Left renal pelvis (tissue), 4 donors: ENCODE measurements at regions not wholly inside any gene's neighbourhood (a gene's known extent, or its start where the extent isn't known, plus 50 kb on each side); places are given as distances from the start of the nearest gene placed in this dataset.
A peak's percentile ranks its signal among the peaks of the same experiment; 100 is the strongest.
"Not testable (repeated sequence)": the region's sequence is repeated elsewhere in the genome, so short reads cannot be mapped to it uniquely, and the experiment has no call there.

Experiments used
- DNase-seq, 4 donors: peaks; one replicate each; pipeline ENCODE4 v3.0.0-alpha.2; 2013; ENCODE audit warnings: low read depth in 4 of 4, low spot score in 3 of 4

- no peak for DNase-seq
Measured at GRCh38 chr3:95212117-95212516, 1149.3 kb downstream of the NSUN3 start.

DNA sequence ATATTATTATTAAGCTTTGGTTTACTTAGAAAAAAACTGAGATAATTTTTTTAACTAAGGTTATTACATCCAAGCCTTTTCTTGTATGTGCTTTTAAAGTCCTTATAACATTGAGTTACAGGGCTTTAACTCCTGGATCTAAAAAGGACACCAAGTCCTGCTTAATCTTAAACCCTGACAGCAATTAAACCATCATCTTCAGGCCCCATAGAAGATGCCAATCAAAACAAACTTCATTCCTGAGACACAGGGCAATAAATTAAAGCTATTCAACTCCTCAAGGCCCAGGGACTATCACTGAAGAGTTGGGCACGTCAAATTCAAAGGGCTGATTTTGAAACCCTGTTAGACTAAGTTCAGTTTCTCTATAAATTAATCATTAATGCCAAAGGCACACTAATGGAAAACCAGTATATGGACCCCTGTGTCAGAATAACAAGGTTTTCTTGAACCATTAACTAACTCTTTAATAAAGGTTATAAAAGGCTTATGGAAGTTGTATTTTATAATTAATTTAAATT is 1152.6 kb downstream of the NSUN3 start:
- DNase-seq = peak in 1 of 4 donors; percentile 0

DNA sequence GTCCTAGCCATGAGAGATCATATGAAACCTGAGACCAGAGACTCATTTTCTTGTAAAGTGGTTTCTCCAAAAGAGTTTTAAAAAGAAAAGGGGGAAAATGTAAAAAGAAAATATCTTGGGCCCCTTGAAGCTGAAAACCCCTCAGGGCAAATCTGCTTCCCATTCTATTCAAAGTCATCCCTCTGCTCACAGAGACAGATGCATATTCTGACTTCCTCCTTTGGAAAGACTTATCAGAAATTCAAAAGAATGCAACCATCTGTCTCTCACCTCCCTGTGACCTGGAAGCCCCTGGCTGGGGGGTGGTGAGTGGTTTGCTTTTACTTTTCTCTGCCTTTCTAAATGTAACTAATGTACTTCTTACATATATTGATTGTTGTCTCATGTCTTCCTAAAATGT is 1154.8 kb downstream of the NSUN3 start:
- no peak for DNase-seq

GRCh38 chr3:95218484-95218883 is 1155.6 kb downstream of the NSUN3 start:
- no peak for DNase-seq

DNA sequence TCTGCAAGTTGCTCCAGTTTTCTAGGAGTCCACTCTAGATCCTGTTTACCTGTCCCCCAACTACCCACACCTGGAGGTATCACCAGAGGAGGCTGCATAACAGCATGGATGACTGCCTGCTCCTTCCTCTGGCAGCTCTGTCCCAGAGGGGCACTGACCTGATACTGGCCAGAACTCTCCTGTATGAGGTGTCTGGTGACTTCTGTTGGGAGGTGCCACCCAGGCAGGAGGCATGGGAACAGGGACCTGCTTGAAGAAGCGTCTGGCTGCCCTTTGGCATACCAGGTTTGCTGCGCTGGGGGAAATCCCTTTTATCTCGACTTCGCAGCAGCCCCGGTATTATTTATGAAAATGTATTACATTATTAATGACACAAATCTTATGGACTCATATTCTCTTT is 1163.6 kb downstream of the NSUN3 start:
- DNase-seq = no peak

GRCh38 chr3:95227092-95227491 is 1164.2 kb downstream of the NSUN3 start:
- no peak for DNase-seq

- DNase-seq = no peak
Measured at GRCh38 chr3:95228416-95228815, 1165.6 kb downstream of the NSUN3 start.

DNA sequence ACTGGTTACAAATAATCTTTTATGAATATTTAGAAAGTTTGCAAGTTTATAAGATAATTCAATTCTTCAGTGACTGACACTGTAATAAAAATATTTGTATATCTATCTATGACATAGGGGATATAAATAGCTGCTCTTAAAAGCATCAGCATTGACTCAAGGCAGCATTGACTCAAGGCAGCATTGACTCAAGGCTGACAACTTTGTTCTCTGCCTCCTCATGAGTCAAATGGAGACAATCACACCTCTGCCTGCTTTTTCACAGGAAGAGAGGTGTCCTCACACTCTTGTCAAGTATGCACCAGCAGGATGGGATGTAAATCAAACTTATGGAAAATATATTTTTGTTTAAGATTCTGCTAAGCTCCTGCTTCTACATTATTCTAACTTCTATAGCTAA is 1173.1 kb downstream of the NSUN3 start:
- DNase-seq = no peak

- DNase-seq = no peak
Measured at GRCh38 chr3:95237783-95238182, 1174.9 kb downstream of the NSUN3 start.

DNA sequence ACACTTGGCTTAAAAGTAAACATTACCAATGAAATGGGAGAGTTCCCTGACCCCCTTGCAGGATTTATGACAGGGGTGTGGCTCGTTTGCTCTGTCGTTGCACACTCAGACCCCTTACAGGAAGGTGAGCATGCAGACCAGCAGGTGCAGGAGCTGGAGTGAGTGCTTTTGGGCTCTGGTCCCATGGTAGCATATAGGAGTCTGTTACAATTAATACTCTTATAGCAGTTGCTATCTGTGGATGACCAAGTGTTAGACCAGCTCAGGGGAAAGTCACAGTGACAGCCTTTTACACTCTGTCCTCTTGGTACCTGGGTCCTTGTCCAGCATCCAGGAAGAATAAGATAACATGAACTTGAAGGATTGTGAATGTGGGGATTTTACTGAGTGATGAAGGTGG is 1177.5 kb downstream of the NSUN3 start:
- DNase-seq = no peak

DNA sequence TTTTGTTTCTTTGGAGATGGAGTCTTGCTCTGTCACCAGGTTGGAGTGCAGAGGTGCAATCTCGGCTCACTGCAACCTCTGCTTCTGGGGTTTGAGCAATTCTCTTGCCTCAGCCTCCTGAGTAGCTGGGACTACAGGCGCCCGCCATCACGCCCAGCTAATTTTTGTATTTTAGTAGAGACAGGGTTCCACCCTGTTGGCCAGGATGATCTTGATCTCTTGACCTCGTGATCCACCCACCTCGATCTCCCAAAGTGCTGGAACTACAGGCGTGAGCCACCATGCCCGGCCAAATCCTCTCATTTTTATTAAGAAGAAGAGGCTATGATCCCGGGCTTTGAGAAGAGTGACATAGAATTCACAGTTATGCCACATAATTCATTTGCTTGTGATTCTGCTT is 1178.4 kb downstream of the NSUN3 start:
- not testable (repeated sequence) for DNase-seq

DNA sequence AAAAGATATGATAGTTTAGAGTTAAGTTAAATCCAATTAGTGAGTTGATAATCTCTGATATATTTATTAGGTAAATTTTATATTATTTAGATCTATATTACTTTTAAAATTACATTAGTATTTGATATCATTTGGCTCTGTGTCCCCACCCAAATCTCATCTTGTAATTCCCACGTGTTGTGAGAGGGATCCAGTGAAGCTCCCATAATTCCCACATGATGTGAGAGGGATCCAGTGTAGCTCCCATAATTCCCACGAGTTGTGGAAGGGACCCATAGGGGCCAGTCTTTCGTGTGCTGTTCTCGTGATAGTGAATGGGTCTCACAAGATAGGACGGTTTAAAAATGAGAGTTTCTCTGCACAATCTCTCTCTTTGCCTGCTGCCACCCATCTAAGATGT is 1183.6 kb downstream of the NSUN3 start:
- no peak for DNase-seq

DNA sequence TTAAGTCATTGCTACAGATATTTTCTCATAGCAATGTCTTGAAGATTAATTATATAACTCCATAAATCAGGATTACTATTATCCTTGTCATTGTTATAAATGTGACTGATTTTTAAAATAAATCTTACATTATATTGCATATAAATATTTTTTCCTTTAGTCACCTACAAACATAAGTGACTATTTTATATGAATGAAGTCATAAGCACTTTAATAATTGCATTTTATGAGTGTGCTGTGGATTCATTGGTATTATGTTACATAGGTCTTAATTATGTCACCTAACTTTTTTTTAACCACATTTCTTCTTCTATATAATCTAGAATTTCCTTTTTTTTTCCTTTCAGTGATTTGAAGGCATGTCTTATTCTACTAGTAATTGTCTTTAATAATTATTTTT is 1191.2 kb downstream of the NSUN3 start:
- no peak for DNase-seq

GRCh38 chr3:95254758-95255157 is 1191.9 kb downstream of the NSUN3 start:
- DNase-seq = no peak

GRCh38 chr3:95265129-95265528 is 1202.3 kb downstream of the NSUN3 start:
- no peak for DNase-seq

GRCh38 chr3:95271395-95271794 is 1208.5 kb downstream of the NSUN3 start:
- DNase-seq = no peak

- no peak for DNase-seq
Measured at GRCh38 chr3:95272166-95272565, 1209.3 kb downstream of the NSUN3 start.

DNA sequence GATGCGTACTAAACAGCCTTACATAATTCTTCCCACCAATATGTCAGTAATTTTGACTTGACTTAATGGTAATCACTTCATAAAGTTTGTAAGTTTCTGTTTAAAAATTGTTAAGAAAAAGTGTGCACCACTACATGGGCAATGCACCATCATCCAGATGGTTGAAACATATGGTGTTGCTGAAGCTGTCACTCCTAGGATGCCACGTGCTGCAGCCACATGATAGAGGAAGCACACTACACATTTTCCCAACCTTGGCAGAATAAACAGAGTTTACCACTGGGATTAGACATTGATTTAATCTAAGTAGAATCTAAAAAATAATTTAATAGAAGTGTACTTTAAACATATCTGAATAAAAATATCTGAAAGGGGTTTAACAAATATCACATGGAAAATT is 1209.9 kb downstream of the NSUN3 start:
- no peak for DNase-seq

- DNase-seq = no peak
Measured at GRCh38 chr3:95277613-95278012, 1214.8 kb downstream of the NSUN3 start.

DNA sequence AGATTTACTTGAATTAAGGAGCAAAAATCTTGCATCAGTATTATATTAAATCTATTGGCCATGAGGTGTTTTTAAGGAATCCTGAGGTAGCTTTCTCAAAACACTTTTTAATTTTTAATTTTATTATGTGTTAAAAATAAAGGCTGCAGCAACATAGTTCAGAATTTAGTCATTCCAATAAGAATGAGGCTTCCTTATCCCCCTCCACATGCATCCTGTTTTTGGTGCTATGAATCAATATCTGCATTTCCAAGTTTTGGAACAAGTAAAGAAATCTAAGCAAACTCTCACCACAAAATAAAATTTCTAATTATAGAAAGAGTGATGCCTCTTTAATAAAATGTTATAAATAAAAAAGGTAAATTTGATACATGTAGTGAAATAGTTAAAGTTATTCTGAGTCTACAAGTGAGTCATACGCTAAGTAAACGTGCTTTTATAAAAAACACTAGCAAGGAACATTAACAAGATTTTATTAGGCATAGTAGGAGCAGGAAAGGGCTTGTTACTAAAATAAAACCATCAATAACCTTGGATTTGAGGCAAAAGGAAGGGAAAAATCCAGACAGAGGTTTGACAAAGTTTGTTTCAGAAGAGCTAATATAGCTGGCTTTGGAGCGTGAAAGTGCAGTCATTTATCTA is 1218.0 kb downstream of the NSUN3 start:
- no peak for DNase-seq

GRCh38 chr3:95289295-95289694 is 1226.4 kb downstream of the NSUN3 start:
- no peak for DNase-seq

GRCh38 chr3:95297581-95297980 is 1234.7 kb downstream of the NSUN3 start:
- no peak for DNase-seq

DNA sequence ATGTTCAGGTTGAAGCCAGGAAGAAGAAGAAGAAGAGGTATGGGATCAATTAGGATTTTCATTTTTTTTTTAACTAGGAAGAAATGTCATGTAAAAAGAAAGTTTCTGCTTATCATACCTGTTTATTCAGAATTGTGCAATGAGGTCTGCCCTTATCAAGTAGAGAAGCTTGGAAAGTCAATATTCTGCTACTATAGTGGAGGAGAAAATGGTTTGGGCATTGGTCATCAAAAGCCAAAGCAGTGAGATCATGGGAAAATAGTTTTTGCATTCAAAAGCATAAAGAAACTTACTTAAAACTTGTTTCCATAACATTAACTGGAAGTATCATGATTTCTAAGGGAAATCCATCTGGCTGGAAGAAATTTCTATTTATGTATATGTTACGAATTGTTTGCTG is 1239.2 kb downstream of the NSUN3 start:
- DNase-seq = no peak
